ENCODE measurements at regions not wholly inside any gene's neighbourhood (a gene's known extent, or its start where the extent isn't known, plus 50 kb on each side); places are given as distances from the start of the nearest gene placed in this dataset.
A peak's percentile ranks its signal among the peaks of the same experiment; 100 is the strongest.
"Not testable (repeated sequence)": the region's sequence is repeated elsewhere in the genome, so short reads cannot be mapped to it uniquely, and the experiment has no call there.

- DNase-seq (ENCODE audit: low read depth in 2 of 2), result no peak
- Histone ChIP-seq H3K27ac (ENCODE audit: insufficient read depth, low read length) (no peak overlapping the region), H3K27me3 (ENCODE audit: control insufficient read depth, insufficient read depth, low read length) (peaks cover 5% of the 10 kb centered on the region), H4K20me1 (ENCODE audit: control insufficient read depth, extremely low read depth, insufficient read depth, low read length) (no peaks in the 10 kb centered on the region), H2AFZ (ENCODE audit: low read length) (no peak overlapping the region), H3K9me3 (ENCODE audit: control insufficient read depth, insufficient read depth, low read depth, low read length) (no peaks in the 10 kb centered on the region), H3K79me2 (ENCODE audit: control insufficient read depth, insufficient read depth, low read length) (no peaks in the 10 kb centered on the region), H3K4me1 (ENCODE audit: control insufficient read depth, extremely low read depth, insufficient read depth, low read length) (no peaks in the 10 kb centered on the region), H3K9ac (ENCODE audit: insufficient read depth, low read length) (no peak overlapping the region), H3K4me3 (replicated peaks in 1 of 4; ENCODE audit: control extremely low read depth in 1 of 4, insufficient read depth in 1 of 4, low read depth in 3 of 4, low read length in 4 of 4) (no peak overlapping the region), H3K36me3 (ENCODE audit: control insufficient read depth, insufficient read depth, low read length) (no peaks in the 10 kb centered on the region), H3K4me2 (ENCODE audit: extremely low read depth, insufficient read depth, low read length) (no peak overlapping the region)
- TF ChIP-seq EZH2 (IDR thresholded peaks at IDR 0.05; ENCODE audit: low read length, missing control alignments) (no peak), CTCF (conservative IDR thresholded peaks at IDR 0.05 in 1 of 2, IDR thresholded peaks at IDR 0.05 in 1 of 2; ENCODE audit: low read depth in 1 of 2, low read length in 2 of 2) (no peak)
These were observed 163.9 kb downstream of the MAIP1 start for GRCh38 chr2:200119236-200119635.

- H3K9ac ChIP-seq (ENCODE audit: insufficient read depth, low read length), result no peak overlapping the region
- no peak for TF ChIP-seq EZH2 (IDR thresholded peaks at IDR 0.05; ENCODE audit: low read length, missing control alignments)
- TF ChIP-seq CTCF (conservative IDR thresholded peaks at IDR 0.05 in 1 of 2, IDR thresholded peaks at IDR 0.05 in 1 of 2; ENCODE audit: low read depth in 1 of 2, low read length in 2 of 2), result no peak
- H4K20me1 ChIP-seq (ENCODE audit: control insufficient read depth, extremely low read depth, insufficient read depth, low read length), result no peaks in the 10 kb centered on the region
- DNase-seq (ENCODE audit: low read depth in 2 of 2), result peak; percentile 14 to 40
- no peaks in the 10 kb centered on the region for H3K9me3 ChIP-seq (ENCODE audit: control insufficient read depth, insufficient read depth, low read depth, low read length)
- no peaks in the 10 kb centered on the region for H3K79me2 ChIP-seq (ENCODE audit: control insufficient read depth, insufficient read depth, low read length)
- no peak overlapping the region for H3K27ac ChIP-seq (ENCODE audit: insufficient read depth, low read length)
- no peak overlapping the region for H2AFZ ChIP-seq (ENCODE audit: low read length)
- H3K27me3 ChIP-seq (ENCODE audit: control insufficient read depth, insufficient read depth, low read length), result peaks cover 5% of the 10 kb centered on the region
- H3K36me3 ChIP-seq (ENCODE audit: control insufficient read depth, insufficient read depth, low read length), result no peaks in the 10 kb centered on the region
- H3K4me2 ChIP-seq (ENCODE audit: extremely low read depth, insufficient read depth, low read length), result no peak overlapping the region
- no peaks in the 10 kb centered on the region for H3K4me1 ChIP-seq (ENCODE audit: control insufficient read depth, extremely low read depth, insufficient read depth, low read length)
- no peak overlapping the region for H3K4me3 ChIP-seq (replicated peaks in 1 of 4; ENCODE audit: control extremely low read depth in 1 of 4, insufficient read depth in 1 of 4, low read depth in 3 of 4, low read length in 4 of 4)
These were observed 166.5 kb downstream of the MAIP1 start for GRCh38 chr2:200121931-200122330.

- H3K4me1 ChIP-seq (ENCODE audit: control insufficient read depth, extremely low read depth, insufficient read depth, low read length), result no peaks in the 10 kb centered on the region
- H2AFZ ChIP-seq (ENCODE audit: low read length), result no peak overlapping the region
- no peak overlapping the region for H3K9ac ChIP-seq (ENCODE audit: insufficient read depth, low read length)
- no peak for DNase-seq (ENCODE audit: low read depth in 2 of 2)
- no peak overlapping the region for H3K27ac ChIP-seq (ENCODE audit: insufficient read depth, low read length)
- no peaks in the 10 kb centered on the region for H3K9me3 ChIP-seq (ENCODE audit: control insufficient read depth, insufficient read depth, low read depth, low read length)
- no peaks in the 10 kb centered on the region for H4K20me1 ChIP-seq (ENCODE audit: control insufficient read depth, extremely low read depth, insufficient read depth, low read length)
- H3K27me3 ChIP-seq (ENCODE audit: control insufficient read depth, insufficient read depth, low read length), result peaks cover 5% of the 10 kb centered on the region
- no peak overlapping the region for H3K4me2 ChIP-seq (ENCODE audit: extremely low read depth, insufficient read depth, low read length)
- H3K4me3 ChIP-seq (replicated peaks in 1 of 4; ENCODE audit: control extremely low read depth in 1 of 4, insufficient read depth in 1 of 4, low read depth in 3 of 4, low read length in 4 of 4), result no peak overlapping the region
- no peaks in the 10 kb centered on the region for H3K36me3 ChIP-seq (ENCODE audit: control insufficient read depth, insufficient read depth, low read length)
- TF ChIP-seq CTCF (conservative IDR thresholded peaks at IDR 0.05 in 1 of 2, IDR thresholded peaks at IDR 0.05 in 1 of 2; ENCODE audit: low read depth in 1 of 2, low read length in 2 of 2) (no peak), EZH2 (IDR thresholded peaks at IDR 0.05; ENCODE audit: low read length, missing control alignments) (no peak)
- no peaks in the 10 kb centered on the region for H3K79me2 ChIP-seq (ENCODE audit: control insufficient read depth, insufficient read depth, low read length)
These were observed 167.3 kb downstream of the MAIP1 start for GRCh38 chr2:200122683-200123082.

DNA sequence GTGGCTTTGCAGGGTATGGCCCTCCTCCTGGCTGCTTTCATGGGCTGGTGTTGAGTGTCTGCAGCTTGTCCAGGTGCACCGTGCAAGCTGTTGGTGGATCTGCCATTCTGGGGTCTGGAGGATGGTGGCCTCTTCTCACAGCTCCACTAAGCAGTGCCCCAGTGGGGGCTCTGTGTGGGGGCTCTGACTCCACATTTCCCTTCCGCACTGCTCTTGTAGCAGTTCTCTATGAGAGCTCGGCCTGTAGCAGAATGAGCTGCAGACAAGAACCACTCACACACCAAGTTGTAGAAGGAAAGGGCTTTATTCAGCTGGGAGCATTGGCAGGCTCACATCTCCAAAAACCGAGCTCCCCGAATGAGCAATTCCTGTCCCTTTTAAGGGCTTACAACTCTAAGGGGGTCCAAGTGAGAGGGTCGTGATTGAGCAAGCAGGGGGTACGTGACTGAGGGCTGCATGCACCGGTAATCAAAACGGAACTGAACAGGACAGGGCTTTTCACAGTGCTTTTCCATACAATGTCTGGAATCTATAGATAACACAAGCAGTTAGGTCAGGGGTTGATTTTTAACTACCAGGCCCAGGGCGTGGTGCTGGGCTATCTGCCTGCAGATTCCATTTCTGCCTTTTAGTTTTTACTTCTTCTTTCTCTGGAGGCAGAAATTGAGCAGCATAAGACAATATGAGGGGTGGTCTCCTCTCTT, 169.4 kb downstream of the MAIP1 start:
- not testable (repeated sequence) for H3K4me1 ChIP-seq (ENCODE audit: control insufficient read depth, extremely low read depth, insufficient read depth, low read length); DNase-seq (ENCODE audit: low read depth in 2 of 2); H3K4me2 ChIP-seq (ENCODE audit: extremely low read depth, insufficient read depth, low read length); H3K4me3 ChIP-seq (replicated peaks in 1 of 4; ENCODE audit: control extremely low read depth in 1 of 4, insufficient read depth in 1 of 4, low read depth in 3 of 4, low read length in 4 of 4); H3K79me2 ChIP-seq (ENCODE audit: control insufficient read depth, insufficient read depth, low read length); H4K20me1 ChIP-seq (ENCODE audit: control insufficient read depth, extremely low read depth, insufficient read depth, low read length); H3K27ac ChIP-seq (ENCODE audit: insufficient read depth, low read length); H3K9me3 ChIP-seq (ENCODE audit: control insufficient read depth, insufficient read depth, low read depth, low read length); H2AFZ ChIP-seq (ENCODE audit: low read length); H3K27me3 ChIP-seq (ENCODE audit: control insufficient read depth, insufficient read depth, low read length); H3K36me3 ChIP-seq (ENCODE audit: control insufficient read depth, insufficient read depth, low read length); H3K9ac ChIP-seq (ENCODE audit: insufficient read depth, low read length)

Data from fibroblast of lung (primary cell).